ENCODE measurements at regions not wholly inside any gene's neighbourhood (a gene's known extent, or its start where the extent isn't known, plus 50 kb on each side); places are given as distances from the start of the nearest gene placed in this dataset.

GRCh38 chr2:128967646-128968045, 649.0 kb upstream of the HS6ST1 start:
- no peak overlapping the region for H3K27ac ChIP-seq (ENCODE audit: insufficient read depth, low read length)
- H3K9ac ChIP-seq (ENCODE audit: insufficient read depth, low read length) = no peak overlapping the region
- H3K4me1 ChIP-seq (ENCODE audit: control insufficient read depth, extremely low read depth, insufficient read depth, low read length) = no peaks in the 10 kb centered on the region
- no peaks in the 10 kb centered on the region for H3K36me3 ChIP-seq (ENCODE audit: control insufficient read depth, insufficient read depth, low read length)
- H3K79me2 ChIP-seq (ENCODE audit: control insufficient read depth, insufficient read depth, low read length) = no peaks in the 10 kb centered on the region
- no peak overlapping the region for H2AFZ ChIP-seq (ENCODE audit: low read length)
- H3K4me2 ChIP-seq (ENCODE audit: extremely low read depth, insufficient read depth, low read length) = no peak overlapping the region
- H4K20me1 ChIP-seq (ENCODE audit: control insufficient read depth, extremely low read depth, insufficient read depth, low read length) = no peaks in the 10 kb centered on the region
- DNase-seq (ENCODE audit: low read depth in 2 of 2) = no peak
- no peaks in the 10 kb centered on the region for H3K9me3 ChIP-seq (ENCODE audit: control insufficient read depth, insufficient read depth, low read depth, low read length)
- H3K4me3 ChIP-seq (replicated peaks in 1 of 4; ENCODE audit: control extremely low read depth in 1 of 4, insufficient read depth in 1 of 4, low read depth in 3 of 4, low read length in 4 of 4) = no peak overlapping the region
- no peaks in the 10 kb centered on the region for H3K27me3 ChIP-seq (ENCODE audit: control insufficient read depth, insufficient read depth, low read length)
- TF ChIP-seq EZH2 (IDR thresholded peaks at IDR 0.05; ENCODE audit: low read length, missing control alignments) = no peak
- no peak for TF ChIP-seq CTCF (conservative IDR thresholded peaks at IDR 0.05 in 1 of 2, IDR thresholded peaks at IDR 0.05 in 1 of 2; ENCODE audit: low read depth in 1 of 2, low read length in 2 of 2)

GRCh38 chr2:128969374-128969773, 650.7 kb upstream of the HS6ST1 start:
- no peaks in the 10 kb centered on the region for H3K79me2 ChIP-seq (ENCODE audit: control insufficient read depth, insufficient read depth, low read length)
- no peak overlapping the region for H3K4me3 ChIP-seq (replicated peaks in 1 of 4; ENCODE audit: control extremely low read depth in 1 of 4, insufficient read depth in 1 of 4, low read depth in 3 of 4, low read length in 4 of 4)
- no peak for DNase-seq (ENCODE audit: low read depth in 2 of 2)
- H3K36me3 ChIP-seq (ENCODE audit: control insufficient read depth, insufficient read depth, low read length) = no peaks in the 10 kb centered on the region
- H3K9ac ChIP-seq (ENCODE audit: insufficient read depth, low read length) = no peak overlapping the region
- no peaks in the 10 kb centered on the region for H4K20me1 ChIP-seq (ENCODE audit: control insufficient read depth, extremely low read depth, insufficient read depth, low read length)
- H3K4me1 ChIP-seq (ENCODE audit: control insufficient read depth, extremely low read depth, insufficient read depth, low read length) = no peaks in the 10 kb centered on the region
- H3K27me3 ChIP-seq (ENCODE audit: control insufficient read depth, insufficient read depth, low read length) = no peaks in the 10 kb centered on the region
- no peak overlapping the region for H3K4me2 ChIP-seq (ENCODE audit: extremely low read depth, insufficient read depth, low read length)
- H3K9me3 ChIP-seq (ENCODE audit: control insufficient read depth, insufficient read depth, low read depth, low read length) = no peaks in the 10 kb centered on the region
- H2AFZ ChIP-seq (ENCODE audit: low read length) = no peak overlapping the region
- H3K27ac ChIP-seq (ENCODE audit: insufficient read depth, low read length) = no peak overlapping the region
- no peak for TF ChIP-seq EZH2 (IDR thresholded peaks at IDR 0.05; ENCODE audit: low read length, missing control alignments)
- TF ChIP-seq CTCF (conservative IDR thresholded peaks at IDR 0.05 in 1 of 2, IDR thresholded peaks at IDR 0.05 in 1 of 2; ENCODE audit: low read depth in 1 of 2, low read length in 2 of 2) = no peak

GRCh38 chr2:128970332-128971116, 651.9 kb upstream of the HS6ST1 start:
- no peaks in the 10 kb centered on the region for H3K4me1 ChIP-seq (ENCODE audit: control insufficient read depth, extremely low read depth, insufficient read depth, low read length)
- no peak overlapping the region for H2AFZ ChIP-seq (ENCODE audit: low read length)
- H3K36me3 ChIP-seq (ENCODE audit: control insufficient read depth, insufficient read depth, low read length) = no peaks in the 10 kb centered on the region
- H3K27ac ChIP-seq (ENCODE audit: insufficient read depth, low read length) = no peak overlapping the region
- DNase-seq (ENCODE audit: low read depth in 2 of 2) = no peak
- H3K9ac ChIP-seq (ENCODE audit: insufficient read depth, low read length) = no peak overlapping the region
- no peak for TF ChIP-seq CTCF (conservative IDR thresholded peaks at IDR 0.05 in 1 of 2, IDR thresholded peaks at IDR 0.05 in 1 of 2; ENCODE audit: low read depth in 1 of 2, low read length in 2 of 2)
- no peak for TF ChIP-seq EZH2 (IDR thresholded peaks at IDR 0.05; ENCODE audit: low read length, missing control alignments)
- no peak overlapping the region for H3K4me3 ChIP-seq (replicated peaks in 1 of 4; ENCODE audit: control extremely low read depth in 1 of 4, insufficient read depth in 1 of 4, low read depth in 3 of 4, low read length in 4 of 4)
- H3K9me3 ChIP-seq (ENCODE audit: control insufficient read depth, insufficient read depth, low read depth, low read length) = no peaks in the 10 kb centered on the region
- no peak overlapping the region for H3K4me2 ChIP-seq (ENCODE audit: extremely low read depth, insufficient read depth, low read length)
- H3K79me2 ChIP-seq (ENCODE audit: control insufficient read depth, insufficient read depth, low read length) = no peaks in the 10 kb centered on the region
- H4K20me1 ChIP-seq (ENCODE audit: control insufficient read depth, extremely low read depth, insufficient read depth, low read length) = no peaks in the 10 kb centered on the region
- no peaks in the 10 kb centered on the region for H3K27me3 ChIP-seq (ENCODE audit: control insufficient read depth, insufficient read depth, low read length)
